ENCODE measurements at regions not wholly inside any gene's neighbourhood (a gene's known extent, or its start where the extent isn't known, plus 50 kb on each side); places are given as distances from the start of the nearest gene placed in this dataset.

GRCh38 chr6:8875986-8876385 is 440.6 kb upstream of the SLC35B3 start:
- TF ChIP-seq REST (IDR thresholded peaks at IDR 0.05; ENCODE audit: insufficient read depth in 1 of 2, low read depth in 2 of 2, low read length in 2 of 2) (no peak), POLR2AphosphoS5 (IDR thresholded peaks at IDR 0.05; ENCODE audit: low read depth, low read length) (no peak), TAF1 (IDR thresholded peaks at IDR 0.05; ENCODE audit: borderline replicate concordance, insufficient read depth, low read length) (no peak), SIN3A (IDR thresholded peaks at IDR 0.05; ENCODE audit: borderline replicate concordance, insufficient read depth, low read length) (no peak), FOXP2 (optimal IDR thresholded peaks at IDR 0.05; ENCODE audit: borderline replicate concordance, extremely low read depth, extremely low read length, insufficient read depth) (no peak)

GRCh38 chr6:8872589-8872988 is 437.2 kb upstream of the SLC35B3 start:
- no peak for TF ChIP-seq REST (IDR thresholded peaks at IDR 0.05; ENCODE audit: insufficient read depth in 1 of 2, low read depth in 2 of 2, low read length in 2 of 2)
- no peak for TF ChIP-seq TAF1 (IDR thresholded peaks at IDR 0.05; ENCODE audit: borderline replicate concordance, insufficient read depth, low read length)
- no peak for TF ChIP-seq POLR2AphosphoS5 (IDR thresholded peaks at IDR 0.05; ENCODE audit: low read depth, low read length)
- TF ChIP-seq FOXP2 (optimal IDR thresholded peaks at IDR 0.05; ENCODE audit: borderline replicate concordance, extremely low read depth, extremely low read length, insufficient read depth): no peak
- TF ChIP-seq SIN3A (IDR thresholded peaks at IDR 0.05; ENCODE audit: borderline replicate concordance, insufficient read depth, low read length): no peak

- TF ChIP-seq FOXP2 (optimal IDR thresholded peaks at IDR 0.05; ENCODE audit: borderline replicate concordance, extremely low read depth, extremely low read length, insufficient read depth): no peak
- no peak for TF ChIP-seq REST (IDR thresholded peaks at IDR 0.05; ENCODE audit: insufficient read depth in 1 of 2, low read depth in 2 of 2, low read length in 2 of 2)
- TF ChIP-seq SIN3A (IDR thresholded peaks at IDR 0.05; ENCODE audit: borderline replicate concordance, insufficient read depth, low read length): no peak
- TF ChIP-seq TAF1 (IDR thresholded peaks at IDR 0.05; ENCODE audit: borderline replicate concordance, insufficient read depth, low read length): no peak
- no peak for TF ChIP-seq POLR2AphosphoS5 (IDR thresholded peaks at IDR 0.05; ENCODE audit: low read depth, low read length)
These were observed 430.1 kb upstream of the SLC35B3 start for GRCh38 chr6:8865451-8865850.

- TF ChIP-seq FOXP2 (optimal IDR thresholded peaks at IDR 0.05; ENCODE audit: borderline replicate concordance, extremely low read depth, extremely low read length, insufficient read depth): no peak
- TF ChIP-seq REST (IDR thresholded peaks at IDR 0.05; ENCODE audit: insufficient read depth in 1 of 2, low read depth in 2 of 2, low read length in 2 of 2): no peak
These were observed 425.3 kb upstream of the SLC35B3 start for GRCh38 chr6:8860671-8861070.

- no peak for TF ChIP-seq SIN3A (IDR thresholded peaks at IDR 0.05; ENCODE audit: borderline replicate concordance, insufficient read depth, low read length)
- TF ChIP-seq TAF1 (IDR thresholded peaks at IDR 0.05; ENCODE audit: borderline replicate concordance, insufficient read depth, low read length): no peak
- no peak for TF ChIP-seq POLR2AphosphoS5 (IDR thresholded peaks at IDR 0.05; ENCODE audit: low read depth, low read length)
- no peak for TF ChIP-seq REST (IDR thresholded peaks at IDR 0.05; ENCODE audit: insufficient read depth in 1 of 2, low read depth in 2 of 2, low read length in 2 of 2)
- TF ChIP-seq FOXP2 (optimal IDR thresholded peaks at IDR 0.05; ENCODE audit: borderline replicate concordance, extremely low read depth, extremely low read length, insufficient read depth): no peak
These were observed 424.2 kb upstream of the SLC35B3 start for GRCh38 chr6:8859501-8859900.

Data from PFSK-1 (cell line).